HFFc6 (cell line): ENCODE measurements at regions not wholly inside any gene's neighbourhood (a gene's known extent, or its start where the extent isn't known, plus 50 kb on each side); places are given as distances from the start of the nearest gene placed in this dataset.

Experiments used
- DNase-seq: peaks from one replicate; pipeline ENCODE4 v3.0.0-alpha.2; 2018
- H3K27ac Mint-ChIP-seq: 2 replicates; pipeline ENCODE4 v1.8.0; 2020; ENCODE audit warnings: mild to moderate bottlenecking, mixed read lengths
- H3K27me3 Mint-ChIP-seq: 2 replicates; pipeline ENCODE4 v1.8.0; 2021; ENCODE audit warnings: mild to moderate bottlenecking, moderate library complexity, mixed read lengths; ENCODE audit not compliant: insufficient read depth
- H3K36me3 Mint-ChIP-seq: 2 replicates; pipeline ENCODE4 v1.8.0; 2021; ENCODE audit warnings: low read depth, mixed read lengths
- H3K4me1 Mint-ChIP-seq: 2 replicates; pipeline ENCODE4 v1.8.0; 2020; ENCODE audit warnings: low read depth, mixed read lengths
- H3K4me3 Mint-ChIP-seq: 2 replicates; pipeline ENCODE4 v1.8.0; 2020; ENCODE audit warnings: mild to moderate bottlenecking, moderate library complexity, mixed read lengths
- H3K9me3 Mint-ChIP-seq: 2 replicates; pipeline ENCODE4 v1.8.0; 2020; ENCODE audit warnings: mild to moderate bottlenecking, mixed read lengths
- TF ChIP-seq, protein P1 (sequence below): fragments of 200-600 bp; sonication (generic); IDR thresholded peaks from 2 replicates; pipeline ENCODE4 v1.5.0; 2021; ENCODE audit warnings: antibody characterized with exemption, mild to moderate bottlenecking

GRCh38 chr1:8139383-8139782 lies 113.3 kb upstream of the ERRFI1 start:
- Mint-ChIP-seq H3K27me3 (peaks cover 11% of the 10 kb centered on the region), H3K36me3 (no peaks in the 10 kb centered on the region), H3K4me3 (no peak overlapping the region), H3K4me1 (peaks cover 37% of the 10 kb centered on the region), H3K9me3 (no peaks in the 10 kb centered on the region), H3K27ac (no peak overlapping the region)
- no peak for DNase-seq
- TF ChIP-seq, protein P1, sequence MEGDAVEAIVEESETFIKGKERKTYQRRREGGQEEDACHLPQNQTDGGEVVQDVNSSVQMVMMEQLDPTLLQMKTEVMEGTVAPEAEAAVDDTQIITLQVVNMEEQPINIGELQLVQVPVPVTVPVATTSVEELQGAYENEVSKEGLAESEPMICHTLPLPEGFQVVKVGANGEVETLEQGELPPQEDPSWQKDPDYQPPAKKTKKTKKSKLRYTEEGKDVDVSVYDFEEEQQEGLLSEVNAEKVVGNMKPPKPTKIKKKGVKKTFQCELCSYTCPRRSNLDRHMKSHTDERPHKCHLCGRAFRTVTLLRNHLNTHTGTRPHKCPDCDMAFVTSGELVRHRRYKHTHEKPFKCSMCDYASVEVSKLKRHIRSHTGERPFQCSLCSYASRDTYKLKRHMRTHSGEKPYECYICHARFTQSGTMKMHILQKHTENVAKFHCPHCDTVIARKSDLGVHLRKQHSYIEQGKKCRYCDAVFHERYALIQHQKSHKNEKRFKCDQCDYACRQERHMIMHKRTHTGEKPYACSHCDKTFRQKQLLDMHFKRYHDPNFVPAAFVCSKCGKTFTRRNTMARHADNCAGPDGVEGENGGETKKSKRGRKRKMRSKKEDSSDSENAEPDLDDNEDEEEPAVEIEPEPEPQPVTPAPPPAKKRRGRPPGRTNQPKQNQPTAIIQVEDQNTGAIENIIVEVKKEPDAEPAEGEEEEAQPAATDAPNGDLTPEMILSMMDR: no peak

GRCh38 chr1:8138673-8139072 lies 112.6 kb upstream of the ERRFI1 start:
- no peaks in the 10 kb centered on the region for H3K36me3 Mint-ChIP-seq
- H3K27me3 Mint-ChIP-seq: peaks cover 5% of the 10 kb centered on the region; the same call in 1 of the 2 replicates
- no peaks in the 10 kb centered on the region for H3K9me3 Mint-ChIP-seq
- DNase-seq: no peak
- no peak overlapping the region for H3K27ac Mint-ChIP-seq
- TF ChIP-seq, protein P1: no peak
- no peak overlapping the region for H3K4me3 Mint-ChIP-seq
- peaks cover 44% of the 10 kb centered on the region for H3K4me1 Mint-ChIP-seq

GRCh38 chr1:8137481-8138244 lies 111.6 kb upstream of the ERRFI1 start:
- H3K4me3 Mint-ChIP-seq: peak overlapping the region; percentile 55
- H3K27ac Mint-ChIP-seq: peak overlapping the region; percentile 73
- H3K27me3 Mint-ChIP-seq: peaks cover 5% of the 10 kb centered on the region; the same call in 1 of the 2 replicates

DNA sequence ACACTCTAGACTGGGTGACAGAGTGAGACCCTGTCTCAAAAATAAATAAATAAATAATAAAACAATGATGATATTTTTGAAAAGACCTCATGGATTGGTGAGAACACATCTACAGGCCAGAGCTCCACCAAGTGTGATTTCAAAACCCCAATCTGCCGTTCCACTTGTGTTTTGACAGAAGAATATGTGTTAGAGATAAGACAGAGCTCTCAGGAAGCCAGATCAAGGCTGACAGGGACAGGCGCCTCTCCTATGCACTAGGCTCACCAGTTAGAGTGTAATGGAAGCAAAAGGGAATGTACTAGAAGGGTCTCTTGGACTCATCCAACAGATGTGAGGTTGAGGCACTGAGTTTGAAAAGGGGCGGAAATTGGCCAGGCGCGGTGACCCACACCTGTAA lies 110.7 kb upstream of the ERRFI1 start:
- Mint-ChIP-seq H3K4me3 (peak overlapping the region; percentile 55), H3K4me1 (peaks cover 59% of the 10 kb centered on the region), H3K27me3 (peaks cover 3% of the 10 kb centered on the region; the same call in 1 of the 2 replicates), H3K27ac (no peak overlapping the region), H3K9me3 (no peaks in the 10 kb centered on the region), H3K36me3 (no peaks in the 10 kb centered on the region)
- DNase-seq: no peak
- TF ChIP-seq, protein P1: no peak

More at GRCh38 chr1:8137481-8138244, 111.6 kb upstream of the ERRFI1 start:
- peak; percentile 96 for DNase-seq
- H3K4me1 Mint-ChIP-seq: peaks cover 53% of the 10 kb centered on the region
- TF ChIP-seq, protein P1: no peak
- no peaks in the 10 kb centered on the region for H3K9me3 Mint-ChIP-seq
- no peaks in the 10 kb centered on the region for H3K36me3 Mint-ChIP-seq

GRCh38 chr1:8135250-8135649 lies 109.1 kb upstream of the ERRFI1 start:
- H3K27me3 Mint-ChIP-seq: 0 out of 2 replicates have a peak, but pooled peaks cover 1% of the 10 kb centered on the region
- peaks cover 59% of the 10 kb centered on the region for H3K4me1 Mint-ChIP-seq
- TF ChIP-seq, protein P1: no peak
- DNase-seq: no peak
- peak overlapping the region; percentile 52; the same call in 1 of the 2 replicates for H3K27ac Mint-ChIP-seq
- peak overlapping the region; percentile 82 for H3K4me3 Mint-ChIP-seq
- H3K36me3 Mint-ChIP-seq: no peaks in the 10 kb centered on the region
- no peaks in the 10 kb centered on the region for H3K9me3 Mint-ChIP-seq
